HG02885 (cell line): ENCODE measurements at regions not wholly inside any gene's neighbourhood (a gene's known extent, or its start where the extent isn't known, plus 50 kb on each side); places are given as distances from the start of the nearest gene placed in this dataset.

Source experiments
- ATAC-seq: cut with Tn5 transposase; IDR thresholded peaks from one replicate; pipeline ENCODE4 v1.9.1; 2021; ENCODE audit warnings: mild to moderate bottlenecking; ENCODE audit not compliant: unreplicated experiment, poor library complexity

GRCh38 chr21:35342440-35342839 is 293.3 kb upstream of the RUNX1 start:
- ATAC-seq = peak; percentile 80

DNA sequence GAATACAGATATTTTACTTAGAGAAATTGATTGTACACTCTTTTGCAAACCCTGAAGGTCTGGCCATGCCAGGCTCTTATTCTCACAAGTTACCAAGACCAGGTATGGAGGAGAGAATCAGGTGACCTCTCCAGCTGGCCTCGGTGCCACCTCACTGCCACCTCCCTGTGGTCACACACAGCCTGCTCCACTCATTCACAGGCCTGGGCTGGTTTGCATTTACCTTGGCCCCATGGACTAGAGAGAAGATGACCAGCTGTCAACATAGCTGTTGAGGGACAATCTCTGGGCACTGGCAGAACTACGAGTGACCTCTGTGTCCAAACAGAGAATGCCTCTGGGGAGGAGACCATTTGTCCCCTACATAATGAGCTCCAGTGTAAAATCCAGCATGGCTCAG is 291.2 kb upstream of the RUNX1 start:
- no peak for ATAC-seq

GRCh38 chr21:35338881-35339632 is 290.0 kb upstream of the RUNX1 start:
- no peak for ATAC-seq

DNA sequence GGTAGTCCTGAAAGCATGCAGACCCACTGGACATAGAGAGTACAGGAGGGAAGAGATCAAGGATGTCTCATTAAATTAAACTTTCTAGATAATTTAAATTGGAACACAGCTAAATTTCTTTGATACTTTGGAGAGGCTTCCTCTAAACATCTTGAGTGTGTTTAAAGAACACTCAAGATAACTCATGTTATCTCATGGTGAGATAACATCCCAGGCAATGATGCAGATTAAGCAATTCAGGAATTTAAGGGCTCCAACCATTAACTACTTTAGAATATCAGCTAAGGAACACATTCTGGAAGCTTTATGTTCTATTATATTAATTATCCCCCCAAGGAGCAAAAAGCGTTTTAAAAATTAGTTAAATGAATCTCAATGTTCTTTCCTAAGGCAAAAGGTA is 289.2 kb upstream of the RUNX1 start:
- no peak for ATAC-seq

DNA sequence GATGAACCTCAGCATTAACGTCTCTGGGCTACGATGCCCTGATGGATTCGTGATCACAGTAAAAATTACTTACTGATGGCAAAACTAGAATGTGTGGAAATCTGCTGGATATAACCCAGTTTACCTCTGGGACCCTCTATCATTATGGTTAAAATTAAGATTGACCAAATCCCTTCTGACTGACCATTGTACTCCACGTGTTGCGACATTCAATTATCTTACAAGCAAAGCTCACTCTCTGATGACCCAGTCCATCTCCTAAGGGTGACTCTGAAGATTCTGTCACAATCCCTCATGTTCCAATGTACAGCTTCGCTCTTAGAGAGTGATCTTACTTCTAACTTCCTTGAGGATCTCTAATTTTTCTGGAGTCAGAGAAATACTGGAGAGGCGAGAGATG is 288.5 kb upstream of the RUNX1 start:
- no peak for ATAC-seq

GRCh38 chr21:35336534-35336933 is 287.4 kb upstream of the RUNX1 start:
- ATAC-seq = no peak

GRCh38 chr21:35335951-35336446 is 286.9 kb upstream of the RUNX1 start:
- ATAC-seq = no peak

DNA sequence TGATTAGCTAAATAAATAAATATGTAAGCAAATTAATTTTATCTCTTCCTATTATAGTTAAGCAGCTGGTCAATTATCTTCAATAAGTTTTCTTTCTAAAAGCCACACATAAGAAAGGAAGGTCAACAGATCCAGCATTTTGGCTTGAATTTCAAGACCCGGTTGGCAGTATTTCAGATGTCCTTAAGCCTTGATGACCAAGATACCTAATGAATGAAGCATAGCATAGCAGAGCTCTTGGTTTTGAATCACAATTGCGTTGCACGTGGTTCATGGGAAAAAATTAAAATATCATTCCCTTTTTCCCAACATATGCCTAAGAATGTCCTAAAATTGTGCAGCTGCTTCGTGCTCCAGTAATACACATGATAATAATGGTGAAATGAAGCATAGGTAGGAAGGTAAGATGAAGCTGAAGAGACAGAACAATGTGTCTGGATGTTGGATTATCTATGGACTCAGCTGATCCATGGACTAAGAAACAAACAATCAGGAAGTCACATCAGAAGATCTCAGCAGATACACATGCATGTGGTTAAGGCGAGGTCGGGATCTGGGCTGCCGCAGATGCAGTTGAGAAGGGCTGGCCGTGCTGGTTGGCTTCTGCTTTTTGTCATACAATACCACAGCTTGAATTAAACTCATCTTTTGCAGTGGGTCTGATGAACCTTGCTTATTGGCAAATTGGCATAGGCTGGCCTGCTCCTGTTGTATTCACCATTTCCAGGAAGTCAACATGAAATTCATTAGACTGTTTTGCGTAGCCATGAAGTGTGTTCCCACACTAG is 284.9 kb upstream of the RUNX1 start:
- no peak for ATAC-seq

DNA sequence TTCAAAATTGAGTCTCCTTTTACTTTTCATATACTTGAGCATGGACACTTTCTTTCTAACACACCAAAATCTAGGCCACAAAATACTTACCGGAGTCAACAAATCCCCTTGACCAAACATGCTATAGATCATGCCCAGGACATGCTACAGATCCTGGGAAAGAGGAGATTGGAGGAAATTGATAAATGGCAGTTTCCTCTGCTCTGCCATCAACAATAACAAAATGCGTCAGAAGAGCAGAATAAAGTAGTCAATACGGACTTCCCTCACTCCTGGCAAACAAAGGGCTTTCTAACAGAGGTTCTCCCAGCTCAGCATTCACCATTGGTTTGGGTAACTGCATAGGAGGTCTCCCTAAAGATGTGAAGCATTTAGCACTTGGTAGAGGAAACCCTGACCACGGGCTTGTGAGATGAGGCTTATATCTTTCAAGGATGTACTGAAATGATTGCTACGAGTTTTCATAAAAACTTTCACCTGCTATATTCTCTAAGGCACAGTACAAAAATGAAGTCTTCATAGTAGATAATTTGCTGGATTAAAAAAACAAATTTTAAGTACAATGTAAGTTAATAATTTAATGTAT is 283.8 kb upstream of the RUNX1 start:
- no peak for ATAC-seq

- ATAC-seq = no peak
Observed at GRCh38 chr21:35329940-35330660, 281.0 kb upstream of the RUNX1 start.

GRCh38 chr21:35328856-35329455 is 279.9 kb upstream of the RUNX1 start:
- no peak for ATAC-seq

DNA sequence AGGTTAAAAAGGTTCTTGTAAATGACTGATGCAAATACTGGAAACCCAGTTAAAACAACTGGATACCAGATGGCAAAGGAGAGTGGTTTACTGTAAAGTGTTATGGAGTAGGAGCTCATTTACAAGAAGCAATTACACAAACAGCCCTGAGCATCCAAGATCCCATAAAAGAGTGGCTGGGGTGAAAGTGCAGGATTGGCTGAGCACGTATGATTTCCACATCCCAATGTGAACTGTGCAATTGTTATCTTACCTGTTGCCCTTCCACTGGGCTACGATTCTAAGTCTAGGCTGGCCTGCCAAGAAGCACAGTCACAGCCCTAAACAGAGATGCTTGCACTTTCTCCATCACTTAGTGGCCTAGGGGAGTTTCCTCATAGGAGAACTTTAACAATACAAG is 277.6 kb upstream of the RUNX1 start:
- no peak for ATAC-seq

- ATAC-seq = no peak
Observed at GRCh38 chr21:35325953-35326352, 276.9 kb upstream of the RUNX1 start.

- no peak for ATAC-seq
Observed at GRCh38 chr21:35324372-35325220, 275.5 kb upstream of the RUNX1 start.

GRCh38 chr21:35323947-35324346 is 274.8 kb upstream of the RUNX1 start:
- no peak for ATAC-seq

GRCh38 chr21:35321322-35322200 is 272.5 kb upstream of the RUNX1 start:
- ATAC-seq = no peak

GRCh38 chr21:35319684-35320283 is 270.7 kb upstream of the RUNX1 start:
- ATAC-seq = no peak

GRCh38 chr21:35316933-35317332 is 267.8 kb upstream of the RUNX1 start:
- no peak for ATAC-seq
